HG02759 (cell line): ENCODE measurements at regions not wholly inside any gene's neighbourhood (a gene's known extent, or its start where the extent isn't known, plus 50 kb on each side); places are given as distances from the start of the nearest gene placed in this dataset.
"Not testable (repeated sequence)": the region's sequence is repeated elsewhere in the genome, so short reads cannot be mapped to it uniquely, and the experiment has no call there.

Experiments used
- ATAC-seq: cut with Tn5 transposase; IDR thresholded peaks from one replicate; pipeline ENCODE4 v1.9.1; 2021; ENCODE audit warnings: mild to moderate bottlenecking, moderate library complexity; ENCODE audit not compliant: unreplicated experiment

GRCh38 chr16:27600381-27600780, 50.4 kb downstream of the KATNIP start:
- no peak for ATAC-seq

DNA sequence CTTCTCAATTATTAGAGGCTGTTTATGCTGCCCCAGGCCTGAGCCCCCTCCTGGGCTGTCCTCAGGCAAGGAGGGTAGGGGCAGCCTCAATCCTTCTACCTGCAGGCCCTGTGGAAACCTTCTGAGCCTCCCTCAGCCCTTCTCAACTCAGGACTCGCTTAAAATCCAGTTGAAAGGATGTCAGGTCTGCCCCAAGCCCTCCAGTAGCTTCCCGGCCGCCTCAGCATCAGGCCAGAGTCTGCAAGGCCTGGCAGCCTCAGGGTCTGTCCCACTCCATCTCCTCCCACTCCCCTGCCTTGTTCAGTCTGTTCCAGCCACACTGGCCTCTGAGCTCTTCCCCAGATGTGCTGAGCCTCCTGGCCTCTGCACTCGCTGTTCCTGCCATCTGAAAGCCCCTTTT, 52.2 kb downstream of the KATNIP start:
- ATAC-seq: no peak

DNA sequence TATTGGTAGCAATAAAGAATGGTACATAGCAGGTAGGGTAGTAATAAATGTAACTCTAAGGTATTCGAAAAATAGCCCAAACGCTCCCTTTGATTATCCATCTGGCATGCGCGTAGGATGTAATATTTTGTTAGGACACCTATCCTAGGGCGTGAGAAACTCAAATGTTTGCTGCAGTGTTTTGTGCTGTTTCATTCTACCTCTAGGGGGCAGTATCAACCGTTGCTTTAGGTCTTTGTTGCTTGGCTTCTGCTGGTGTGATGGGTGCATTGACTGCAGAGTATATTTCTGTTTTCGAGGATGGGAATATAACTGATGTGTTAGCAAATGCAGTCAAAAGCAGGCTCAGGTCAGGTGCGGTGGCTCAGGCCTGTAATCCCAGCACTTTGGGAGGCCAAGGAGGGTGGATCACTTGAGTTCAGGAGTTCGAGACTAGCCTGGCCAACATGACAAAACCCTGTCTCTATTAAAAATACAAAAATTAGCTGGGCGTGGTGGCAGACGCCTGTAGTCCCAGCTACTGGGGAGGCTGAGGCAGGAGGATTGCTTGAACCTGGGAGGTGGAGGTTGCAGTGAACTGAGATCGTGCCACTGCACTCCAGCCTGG, 55.7 kb downstream of the KATNIP start:
- ATAC-seq: not testable (repeated sequence)

GRCh38 chr16:27611340-27611739, 61.4 kb downstream of the KATNIP start:
- ATAC-seq: no peak

DNA sequence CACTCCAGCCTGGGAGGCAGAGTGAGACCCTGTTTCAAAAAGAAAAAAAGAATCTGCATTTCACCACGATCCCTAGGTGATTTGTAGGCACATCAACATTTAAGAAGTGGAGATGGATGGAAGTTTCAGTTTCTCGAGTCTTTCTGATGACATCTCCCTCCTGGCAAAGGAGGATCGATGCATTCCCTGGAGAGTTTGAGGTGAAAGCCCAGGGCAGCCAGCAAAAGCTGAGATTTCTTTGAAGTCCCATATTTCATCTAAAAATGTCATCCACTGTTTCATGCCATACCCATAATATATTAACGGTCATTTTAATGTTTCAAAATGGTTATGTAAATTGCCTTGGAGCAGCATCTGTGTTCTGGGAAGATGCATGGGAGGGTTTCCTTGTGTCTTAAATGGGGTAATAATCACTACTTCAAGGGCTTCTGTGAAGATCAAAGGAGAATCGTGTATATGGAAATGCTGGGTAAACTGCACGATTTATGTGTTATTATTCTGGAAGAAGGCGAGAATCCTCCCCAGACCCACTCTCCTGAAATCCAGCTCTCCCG, 63.4 kb downstream of the KATNIP start:
- ATAC-seq: no peak

- ATAC-seq: no peak
These were observed 67.7 kb downstream of the KATNIP start for GRCh38 chr16:27617665-27618064.

DNA sequence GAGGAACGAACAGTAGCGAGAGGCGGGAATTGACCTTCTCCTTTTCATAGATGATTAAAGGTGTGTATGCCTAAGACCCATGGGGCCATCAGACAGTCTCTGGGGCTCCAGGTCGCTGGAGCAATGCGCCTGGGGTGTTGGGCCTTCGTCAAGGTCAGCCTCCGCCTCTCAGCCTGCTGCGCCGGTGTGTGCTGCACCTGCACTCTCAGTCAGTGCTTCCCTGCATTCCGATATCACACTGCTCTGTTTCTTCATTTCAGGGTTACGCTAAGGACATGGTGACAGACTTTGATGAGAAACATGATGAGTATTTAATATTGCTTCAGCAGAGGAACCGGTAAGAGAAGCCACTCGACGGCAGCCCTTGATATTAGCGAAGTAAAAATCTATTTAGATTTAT, 68.2 kb downstream of the KATNIP start:
- no peak for ATAC-seq

DNA sequence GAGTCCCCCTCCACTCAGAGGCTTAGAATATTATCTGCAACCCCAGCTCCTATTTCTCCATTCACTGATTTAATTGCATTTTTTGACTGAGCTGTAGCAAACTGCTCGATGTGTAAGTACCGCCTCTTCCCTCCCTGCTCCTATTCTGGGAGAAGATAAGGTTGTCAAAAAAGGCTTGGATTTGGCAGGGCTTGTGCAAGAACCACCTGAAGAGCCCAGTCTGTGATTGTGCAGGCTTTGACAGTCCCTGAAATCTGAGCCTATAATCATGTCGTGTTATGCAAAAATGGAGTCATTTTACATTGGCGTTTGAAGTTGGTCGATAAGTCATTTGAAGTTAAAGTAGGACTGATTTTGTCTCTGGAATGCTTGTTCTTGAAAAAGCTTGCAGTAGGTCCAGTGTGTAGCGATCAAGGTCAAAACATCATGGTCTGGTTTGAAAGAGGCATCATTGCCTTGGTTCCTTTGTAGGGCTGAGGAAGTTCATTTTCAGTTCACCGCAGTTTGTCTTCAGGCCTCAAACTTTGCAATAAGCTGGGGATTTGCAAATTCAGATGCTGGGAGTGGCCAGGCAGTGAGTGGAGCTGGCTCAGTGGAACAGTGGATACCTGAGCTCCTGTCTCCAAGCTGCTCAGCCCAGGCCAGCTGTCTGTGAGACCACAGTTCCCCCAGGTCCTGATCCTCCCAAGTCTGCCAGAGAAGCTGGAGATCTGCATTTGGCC, 68.8 kb downstream of the KATNIP start:
- ATAC-seq: no peak

- ATAC-seq: no peak
These were observed 70.6 kb downstream of the KATNIP start for GRCh38 chr16:27620541-27620940.

DNA sequence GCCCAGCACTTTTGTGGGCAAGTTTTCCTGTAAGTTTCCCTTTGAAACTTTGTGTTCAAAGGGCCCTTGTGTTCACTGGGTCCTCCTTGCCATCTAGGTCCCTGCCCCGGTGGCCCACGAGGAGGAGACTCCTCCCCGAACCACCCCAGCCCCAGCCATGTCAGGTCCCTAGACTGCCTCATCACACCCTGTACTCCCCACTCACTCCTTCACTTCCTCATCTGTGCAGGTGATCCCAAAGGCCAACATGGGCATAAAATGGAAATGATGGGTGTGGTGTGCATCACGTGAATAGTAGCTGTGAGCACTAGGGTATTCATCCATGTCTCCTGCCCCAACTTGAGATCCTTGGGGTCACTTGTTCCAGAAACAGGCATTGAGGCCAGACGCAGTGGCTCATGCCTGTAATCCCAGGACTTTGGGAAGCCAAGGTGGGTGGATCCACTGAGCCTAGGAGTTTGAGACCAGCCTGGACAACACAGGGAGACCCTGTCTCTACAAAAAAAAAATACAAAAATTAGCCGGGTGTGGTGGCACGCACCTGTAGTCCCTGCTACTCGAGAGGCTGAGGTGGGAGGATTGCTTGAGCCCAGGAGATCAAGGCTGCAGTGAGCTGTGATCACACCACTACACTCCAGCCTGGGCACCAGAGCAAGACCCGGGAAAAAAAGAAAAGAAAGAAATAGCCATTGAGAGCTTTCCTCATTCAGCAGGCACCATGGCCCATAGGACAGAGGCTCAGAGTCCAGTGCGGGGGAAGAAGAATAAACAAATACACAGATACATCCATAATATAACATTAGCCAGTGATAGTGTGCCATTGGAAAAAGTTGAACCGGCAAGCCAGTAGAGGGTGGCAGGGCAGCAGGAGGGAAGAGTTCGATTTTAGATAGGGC, 74.5 kb downstream of the KATNIP start:
- ATAC-seq: no peak

- ATAC-seq: no peak
These were observed 75.2 kb downstream of the KATNIP start for GRCh38 chr16:27625050-27625697.

DNA sequence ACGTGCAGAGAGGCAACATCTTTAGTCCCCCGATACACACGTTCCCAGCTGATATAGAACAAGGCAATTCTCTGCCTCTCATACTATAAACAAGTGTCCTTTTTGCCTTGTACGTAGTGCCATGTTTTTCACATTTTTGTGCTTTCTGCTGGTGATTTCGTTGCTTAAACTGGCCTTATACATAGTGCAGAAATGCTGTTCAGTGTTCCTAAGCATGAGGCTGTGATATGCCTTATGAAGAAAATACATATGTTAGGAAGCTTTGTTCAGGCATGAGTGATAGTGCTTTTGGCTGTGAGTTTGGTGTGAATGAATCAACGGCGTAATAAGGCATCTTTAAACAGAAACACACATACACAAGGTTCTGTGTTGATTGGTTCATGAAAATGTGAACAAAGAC, 77.2 kb downstream of the KATNIP start:
- ATAC-seq: no peak

DNA sequence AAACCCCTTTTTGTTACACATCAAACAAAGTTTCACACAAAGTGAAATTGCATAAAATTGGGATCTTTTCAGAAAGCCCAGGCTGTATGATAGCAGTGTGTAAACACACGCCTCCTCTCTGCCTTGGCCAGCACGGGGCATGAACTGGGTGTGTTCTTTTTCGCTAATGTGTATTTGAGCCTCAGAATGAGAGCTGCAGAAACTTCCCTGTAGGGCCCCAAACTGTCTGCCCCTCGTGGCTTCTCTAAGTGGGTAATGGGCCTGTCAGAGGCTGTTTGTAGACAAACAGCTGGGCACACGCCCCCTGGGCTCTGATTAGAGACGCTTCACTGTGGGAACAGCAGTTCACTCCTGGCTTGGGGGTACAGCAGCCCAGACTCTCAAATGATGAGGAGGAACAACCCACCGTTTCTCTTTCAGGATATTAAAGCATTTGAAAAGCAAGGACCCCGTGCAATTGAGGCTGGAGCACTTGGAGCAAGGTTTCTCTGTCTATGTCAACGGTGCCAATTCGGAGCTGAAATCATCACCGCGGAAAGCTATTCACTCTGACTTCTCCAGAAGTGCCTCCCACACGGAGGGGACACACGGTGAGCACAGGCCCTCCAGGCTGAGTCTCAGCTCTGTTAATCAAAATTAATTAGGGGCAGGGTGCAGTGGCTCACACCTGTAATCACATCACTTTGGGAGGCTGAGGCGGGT, 78.4 kb downstream of the KATNIP start:
- ATAC-seq: no peak

DNA sequence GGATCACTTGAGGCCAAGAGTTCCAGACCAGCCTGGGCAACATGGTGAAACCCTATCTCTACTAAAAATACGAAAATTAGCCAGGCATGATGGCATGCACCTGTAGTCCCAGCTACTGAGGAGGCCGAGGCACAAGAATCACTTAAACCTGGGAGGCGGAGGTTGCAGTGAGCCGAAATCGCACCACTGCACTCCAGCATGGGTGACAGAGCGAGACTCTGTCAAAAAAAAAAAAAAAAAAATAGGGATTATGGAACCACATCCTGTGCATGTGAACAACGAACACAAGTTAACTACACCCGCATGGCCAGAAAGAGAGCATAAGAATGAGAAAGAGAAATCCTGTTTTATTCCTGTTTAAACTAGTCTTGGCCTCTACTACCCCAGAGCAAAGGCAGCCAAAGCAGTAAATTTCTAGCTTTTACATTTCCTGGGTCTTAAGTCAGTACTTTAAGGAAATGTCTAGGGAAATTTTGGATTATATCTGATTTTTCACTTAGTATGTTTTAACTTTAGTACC, 79.1 kb downstream of the KATNIP start:
- not testable (repeated sequence) for ATAC-seq

GRCh38 chr16:27632216-27632615, 82.3 kb downstream of the KATNIP start:
- no peak for ATAC-seq

DNA sequence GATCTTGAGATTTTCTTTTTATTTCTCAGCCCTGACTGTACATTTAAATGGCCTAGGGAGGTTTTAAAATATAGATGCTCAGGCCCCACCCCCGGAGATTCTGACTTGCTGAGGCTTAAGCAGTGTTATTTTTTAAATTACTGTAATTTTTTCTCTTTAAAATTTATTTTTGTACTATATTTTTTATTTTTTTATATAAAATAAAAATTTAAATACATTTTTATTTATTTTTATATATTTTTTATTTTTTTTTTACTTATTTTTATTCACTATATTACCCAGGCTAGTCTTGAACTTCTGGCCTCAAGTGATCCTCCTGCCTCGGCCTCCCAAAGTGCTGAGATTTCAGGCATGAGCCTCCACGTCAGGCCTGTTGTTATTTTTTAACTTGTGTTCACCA, 83.3 kb downstream of the KATNIP start:
- ATAC-seq: no peak

DNA sequence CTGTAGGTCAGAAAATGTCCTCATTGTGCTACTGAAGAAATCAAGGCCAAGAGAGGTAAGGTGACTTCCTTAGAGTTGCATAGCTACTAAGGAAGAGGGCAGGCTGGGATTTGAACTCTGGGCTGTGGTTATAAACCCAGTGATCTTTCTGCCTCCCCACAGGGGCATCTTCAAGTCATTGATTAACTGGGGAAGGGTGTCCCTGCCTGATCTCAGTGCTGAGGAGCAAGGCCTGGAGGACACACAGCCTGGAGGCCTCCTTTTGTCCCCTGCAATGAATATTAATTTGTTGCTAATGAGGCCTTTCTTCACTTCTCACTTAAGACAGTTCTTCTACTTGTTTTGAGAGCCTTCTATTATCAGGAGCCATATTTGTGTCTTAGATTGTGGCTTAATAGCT, 83.8 kb downstream of the KATNIP start:
- no peak for ATAC-seq

DNA sequence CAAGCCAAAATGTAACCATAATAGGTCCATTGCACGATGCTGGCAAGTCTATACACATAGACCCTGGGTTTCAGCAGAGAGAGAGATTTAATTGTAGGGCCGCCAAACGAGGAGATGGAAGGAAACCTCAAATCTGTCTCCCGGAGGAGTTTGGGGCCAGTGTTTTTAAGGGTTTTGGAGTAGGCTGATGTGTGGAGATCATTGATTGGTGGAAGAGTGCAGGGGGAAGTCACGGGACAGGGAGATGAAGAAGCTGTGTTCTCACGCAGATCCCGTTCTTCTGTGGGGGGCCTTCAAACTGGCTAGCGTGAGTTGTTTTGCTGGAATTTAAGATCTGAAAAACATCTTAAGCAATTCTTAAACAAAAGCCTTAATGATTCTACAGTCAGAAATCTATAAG, 84.8 kb downstream of the KATNIP start:
- no peak for ATAC-seq

- ATAC-seq: no peak
These were observed 86.7 kb downstream of the KATNIP start for GRCh38 chr16:27636453-27637240.
